ENCODE measurements at regions not wholly inside any gene's neighbourhood (a gene's known extent, or its start where the extent isn't known, plus 50 kb on each side); places are given as distances from the start of the nearest gene placed in this dataset.

- TF ChIP-seq CTCF (IDR thresholded peaks at IDR 0.05; ENCODE audit: insufficient read depth, low read depth, low read length) (no peak), EZH2 (IDR thresholded peaks at IDR 0.05; ENCODE audit: insufficient read depth, low read length) (no peak)
Measured at GRCh38 chr6:10205120-10205519, 209.8 kb downstream of the TFAP2A start.
